ENCODE measurements at regions not wholly inside any gene's neighbourhood (a gene's known extent, or its start where the extent isn't known, plus 50 kb on each side); places are given as distances from the start of the nearest gene placed in this dataset.
"Not testable (repeated sequence)": the region's sequence is repeated elsewhere in the genome, so short reads cannot be mapped to it uniquely, and the experiment has no call there.

DNA sequence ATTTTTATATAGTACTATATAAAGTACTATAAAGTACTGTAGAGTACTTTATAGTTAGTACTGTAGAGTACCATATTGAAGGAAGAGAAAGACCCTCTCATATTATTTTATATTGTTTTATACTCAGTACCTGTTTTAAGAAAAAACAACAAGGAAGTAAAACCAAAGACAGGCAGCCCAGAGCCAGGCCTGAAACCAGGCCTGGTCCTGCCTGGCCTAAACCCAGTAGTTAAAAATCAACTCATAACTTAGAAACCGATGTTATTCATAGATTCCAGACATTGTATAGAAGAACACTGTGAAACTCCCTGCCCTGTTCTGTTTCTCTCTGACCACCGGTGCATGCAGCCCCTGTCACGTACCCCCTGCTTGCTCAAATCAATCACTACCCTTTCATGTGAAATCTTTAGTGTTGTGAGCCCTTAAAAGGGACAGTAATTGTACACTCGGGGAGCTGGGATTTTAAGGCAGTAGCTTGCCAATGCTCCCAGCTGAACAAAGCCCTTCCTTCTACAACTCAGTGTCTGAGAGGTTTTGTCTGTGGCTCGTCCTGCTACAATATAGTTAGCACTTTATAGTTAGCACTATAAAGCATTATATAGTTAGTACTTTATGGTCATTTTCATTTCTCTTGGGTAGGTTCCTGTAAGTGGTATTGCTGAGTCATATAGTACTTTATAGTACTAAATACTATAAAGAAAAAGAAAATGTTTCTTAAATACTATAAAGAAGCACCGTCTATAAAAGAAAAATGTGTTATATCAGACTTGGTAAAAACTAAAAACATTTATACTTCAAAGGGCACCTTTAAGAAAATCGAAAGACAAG is 940.6 kb upstream of the ACO1 start:
- DNase-seq (ENCODE audit: low spot score); H3K4me3 Mint-ChIP-seq; intact Hi-C loops (cut with micrococcal nuclease); H3K27ac Mint-ChIP-seq; H3K36me3 Mint-ChIP-seq (ENCODE audit: low read depth); H3K9me3 Mint-ChIP-seq; H3K4me1 Mint-ChIP-seq (ENCODE audit: low read depth); H3K27me3 Mint-ChIP-seq (ENCODE audit: insufficient read depth): not testable (repeated sequence)

- no peak for DNase-seq (ENCODE audit: low spot score)
- no peaks in the 10 kb centered on the region for H3K4me1 Mint-ChIP-seq (ENCODE audit: low read depth)
- no peaks in the 10 kb centered on the region for H3K9me3 Mint-ChIP-seq
- intact Hi-C loops (cut with micrococcal nuclease): no loop called here
- no peaks in the 10 kb centered on the region for H3K36me3 Mint-ChIP-seq (ENCODE audit: low read depth)
- no peak overlapping the region for H3K27ac Mint-ChIP-seq
- no peaks in the 10 kb centered on the region for H3K27me3 Mint-ChIP-seq (ENCODE audit: insufficient read depth)
- H3K4me3 Mint-ChIP-seq: no peak overlapping the region
Measured at GRCh38 chr9:31445357-31445756, 939.1 kb upstream of the ACO1 start.

DNA sequence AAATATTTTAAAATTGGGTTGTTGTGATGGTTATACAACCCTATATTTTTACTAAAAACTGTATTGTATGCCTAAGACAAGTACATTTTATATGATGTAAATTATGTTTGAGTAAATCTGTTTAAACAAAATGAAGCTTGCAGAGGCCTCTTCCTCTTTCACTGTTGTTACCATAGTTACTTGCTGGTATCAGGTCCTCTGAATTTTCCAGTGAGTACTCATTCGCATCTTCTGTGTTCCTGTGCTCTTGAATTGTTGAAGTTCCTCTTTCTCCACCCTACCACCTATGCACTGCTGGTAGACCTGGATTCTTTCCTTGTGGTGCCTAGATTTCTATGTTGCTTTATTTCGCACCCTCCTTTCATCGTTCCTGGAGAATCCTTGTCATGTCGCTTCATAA is 938.5 kb upstream of the ACO1 start:
- no peak for DNase-seq (ENCODE audit: low spot score)
- Mint-ChIP-seq H3K9me3 (no peaks in the 10 kb centered on the region), H3K36me3 (ENCODE audit: low read depth) (no peaks in the 10 kb centered on the region), H3K27me3 (ENCODE audit: insufficient read depth) (no peaks in the 10 kb centered on the region), H3K4me1 (ENCODE audit: low read depth) (no peaks in the 10 kb centered on the region), H3K4me3 (no peak overlapping the region), H3K27ac (no peak overlapping the region)
- intact Hi-C loops (cut with micrococcal nuclease): no loop called here

DNA sequence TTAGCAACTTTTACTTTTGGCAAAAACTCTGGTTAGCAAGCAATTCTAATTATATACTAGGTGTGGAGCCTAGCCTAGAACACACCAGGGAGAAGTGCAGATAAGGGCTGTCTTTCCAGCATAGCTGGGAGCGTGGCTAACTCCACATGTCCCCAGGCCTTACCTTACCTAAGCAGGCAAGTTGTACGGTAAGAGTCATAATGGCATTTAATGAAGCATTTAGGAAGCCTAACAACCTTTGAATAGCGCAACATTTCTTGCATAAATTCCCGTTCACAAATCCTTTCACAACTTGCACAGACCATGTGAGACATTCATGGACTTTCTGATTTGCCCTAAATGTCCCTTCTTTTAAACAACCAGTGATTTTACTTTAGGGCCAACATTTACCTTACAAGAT is 917.4 kb upstream of the ACO1 start:
- Mint-ChIP-seq H3K27me3 (ENCODE audit: insufficient read depth) (no peaks in the 10 kb centered on the region), H3K27ac (no peak overlapping the region), H3K9me3 (peaks cover 8% of the 10 kb centered on the region), H3K4me1 (ENCODE audit: low read depth) (no peaks in the 10 kb centered on the region), H3K4me3 (no peak overlapping the region), H3K36me3 (ENCODE audit: low read depth) (no peaks in the 10 kb centered on the region)
- DNase-seq (ENCODE audit: low spot score): no peak
- intact Hi-C loops (cut with micrococcal nuclease): no loop called here

DNA sequence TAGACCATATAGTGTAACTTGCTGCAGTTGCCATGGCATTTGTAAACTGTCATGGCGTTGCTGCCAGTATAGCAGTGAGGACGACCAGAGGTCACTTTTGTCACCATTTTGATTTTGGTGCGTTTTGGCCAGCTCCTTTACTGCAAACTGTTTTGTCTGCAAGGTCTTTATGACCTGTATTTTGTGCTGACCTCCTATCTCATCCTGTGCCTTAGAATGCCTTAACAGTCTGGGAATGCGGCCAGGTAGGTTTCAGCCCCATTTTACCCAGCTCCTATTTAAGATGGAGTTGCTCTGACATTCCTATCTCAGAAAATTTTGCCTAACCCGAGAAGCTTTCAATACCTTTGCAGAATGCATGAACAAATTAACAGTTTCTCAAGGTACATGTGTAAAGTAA is 914.4 kb upstream of the ACO1 start:
- H3K27me3 Mint-ChIP-seq (ENCODE audit: insufficient read depth): no peaks in the 10 kb centered on the region
- intact Hi-C loops (cut with micrococcal nuclease): no loop called here
- no peak overlapping the region for H3K27ac Mint-ChIP-seq
- H3K4me3 Mint-ChIP-seq: no peak overlapping the region
- no peaks in the 10 kb centered on the region for H3K36me3 Mint-ChIP-seq (ENCODE audit: low read depth)
- H3K9me3 Mint-ChIP-seq: no peaks in the 10 kb centered on the region
- no peaks in the 10 kb centered on the region for H3K4me1 Mint-ChIP-seq (ENCODE audit: low read depth)
- DNase-seq (ENCODE audit: low spot score): no peak

GRCh38 chr9:31471010-31471409 is 913.4 kb upstream of the ACO1 start:
- no peak overlapping the region for H3K4me3 Mint-ChIP-seq
- H3K27me3 Mint-ChIP-seq (ENCODE audit: insufficient read depth): no peaks in the 10 kb centered on the region
- intact Hi-C loops (cut with micrococcal nuclease): no loop called here
- no peaks in the 10 kb centered on the region for H3K4me1 Mint-ChIP-seq (ENCODE audit: low read depth)
- DNase-seq (ENCODE audit: low spot score): no peak
- no peak overlapping the region for H3K27ac Mint-ChIP-seq
- H3K36me3 Mint-ChIP-seq (ENCODE audit: low read depth): no peaks in the 10 kb centered on the region
- H3K9me3 Mint-ChIP-seq: no peaks in the 10 kb centered on the region

- intact Hi-C loops (cut with micrococcal nuclease): no loop called here
- no peaks in the 10 kb centered on the region for H3K27me3 Mint-ChIP-seq (ENCODE audit: insufficient read depth)
Measured at GRCh38 chr9:31486630-31487029, 897.8 kb upstream of the ACO1 start.

DNA sequence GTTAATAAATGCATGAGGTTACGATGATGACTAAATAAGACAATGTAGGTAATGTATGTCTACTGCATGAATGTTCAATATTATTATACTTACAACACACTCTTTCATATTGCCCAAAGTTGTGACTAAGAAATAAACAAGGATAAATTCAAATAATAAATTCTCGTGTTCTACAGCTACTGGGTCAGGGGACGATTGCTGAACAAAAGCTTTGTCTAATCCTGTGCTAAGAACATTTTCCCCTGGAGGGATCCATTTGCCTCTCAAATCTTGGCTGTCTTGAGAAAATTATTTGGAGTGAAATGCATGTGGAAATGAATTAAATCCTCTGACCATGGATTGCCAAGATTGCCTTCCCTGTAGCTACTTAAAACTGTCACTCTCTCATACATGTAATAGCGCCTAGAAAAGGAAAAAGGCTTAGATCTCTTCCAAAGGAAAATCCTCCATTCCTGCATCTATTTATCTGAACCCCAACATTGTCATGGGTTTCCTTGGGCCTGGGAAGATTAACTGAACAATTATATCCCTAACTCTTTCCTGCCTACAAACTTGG is 893.8 kb upstream of the ACO1 start:
- no peak for DNase-seq (ENCODE audit: low spot score)
- no peaks in the 10 kb centered on the region for H3K36me3 Mint-ChIP-seq (ENCODE audit: low read depth)
- H3K9me3 Mint-ChIP-seq: no peaks in the 10 kb centered on the region
- H3K4me1 Mint-ChIP-seq (ENCODE audit: low read depth): no peaks in the 10 kb centered on the region
- intact Hi-C loops (cut with micrococcal nuclease): no loop called here
- no peak overlapping the region for H3K27ac Mint-ChIP-seq
- H3K4me3 Mint-ChIP-seq: no peak overlapping the region
- no peaks in the 10 kb centered on the region for H3K27me3 Mint-ChIP-seq (ENCODE audit: insufficient read depth)

More at GRCh38 chr9:31486630-31487029, 897.8 kb upstream of the ACO1 start:
- DNase-seq (ENCODE audit: low spot score): no peak
- no peak overlapping the region for H3K27ac Mint-ChIP-seq
- no peaks in the 10 kb centered on the region for H3K4me1 Mint-ChIP-seq (ENCODE audit: low read depth)
- no peak overlapping the region for H3K4me3 Mint-ChIP-seq
- H3K36me3 Mint-ChIP-seq (ENCODE audit: low read depth): no peaks in the 10 kb centered on the region
- H3K9me3 Mint-ChIP-seq: no peaks in the 10 kb centered on the region

- Mint-ChIP-seq H3K27me3 (ENCODE audit: insufficient read depth) (no peaks in the 10 kb centered on the region), H3K4me3 (no peak overlapping the region), H3K4me1 (ENCODE audit: low read depth) (no peaks in the 10 kb centered on the region), H3K9me3 (peaks cover 7% of the 10 kb centered on the region), H3K36me3 (ENCODE audit: low read depth) (no peaks in the 10 kb centered on the region), H3K27ac (no peak overlapping the region)
- DNase-seq (ENCODE audit: low spot score): no peak
- intact Hi-C loops (cut with micrococcal nuclease): no loop called here
Measured at GRCh38 chr9:31492229-31492628, 892.2 kb upstream of the ACO1 start.

- H3K4me1 Mint-ChIP-seq (ENCODE audit: low read depth): no peaks in the 10 kb centered on the region
- peaks cover 11% of the 10 kb centered on the region for H3K9me3 Mint-ChIP-seq
- no peak overlapping the region for H3K27ac Mint-ChIP-seq
- no peak for DNase-seq (ENCODE audit: low spot score)
- H3K27me3 Mint-ChIP-seq (ENCODE audit: insufficient read depth): no peaks in the 10 kb centered on the region
- no peaks in the 10 kb centered on the region for H3K36me3 Mint-ChIP-seq (ENCODE audit: low read depth)
- H3K4me3 Mint-ChIP-seq: no peak overlapping the region
- intact Hi-C loops (cut with micrococcal nuclease): no loop called here
Measured at GRCh38 chr9:31500422-31500821, 884.0 kb upstream of the ACO1 start.

DNA sequence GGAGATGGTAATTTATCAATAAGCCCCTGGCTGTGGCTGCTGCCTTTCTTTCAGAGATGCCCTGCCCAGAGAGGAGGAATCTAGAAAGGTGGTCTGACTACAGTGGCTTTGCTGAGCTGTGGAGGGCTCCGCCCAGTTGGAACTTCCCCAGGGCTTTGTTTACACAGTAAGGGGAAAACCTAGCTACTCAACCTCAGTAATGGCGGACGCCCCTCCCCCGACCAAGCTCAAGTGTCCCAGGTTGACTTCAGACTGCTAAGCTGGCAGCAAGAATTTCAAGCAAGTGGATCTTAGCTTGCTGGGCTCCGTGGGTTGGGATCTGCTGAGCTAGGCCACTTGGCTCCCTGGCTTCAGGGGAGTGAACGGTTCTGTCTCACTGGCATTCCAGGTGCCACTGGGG is 865.4 kb upstream of the ACO1 start:
- peaks cover 6% of the 10 kb centered on the region for H3K4me1 Mint-ChIP-seq (ENCODE audit: low read depth)
- no peak overlapping the region for H3K27ac Mint-ChIP-seq
- intact Hi-C loops (cut with micrococcal nuclease): no loop called here
- no peak overlapping the region for H3K4me3 Mint-ChIP-seq
- DNase-seq (ENCODE audit: low spot score): peak; percentile 7
- peaks cover 3% of the 10 kb centered on the region for H3K36me3 Mint-ChIP-seq (ENCODE audit: low read depth)
- H3K9me3 Mint-ChIP-seq: peaks cover 27% of the 10 kb centered on the region
- H3K27me3 Mint-ChIP-seq (ENCODE audit: insufficient read depth): no peaks in the 10 kb centered on the region

- Mint-ChIP-seq H3K36me3 (ENCODE audit: low read depth) (peaks cover 3% of the 10 kb centered on the region), H3K4me3 (no peak overlapping the region), H3K27ac (no peak overlapping the region), H3K27me3 (ENCODE audit: insufficient read depth) (no peaks in the 10 kb centered on the region), H3K4me1 (ENCODE audit: low read depth) (peaks cover 6% of the 10 kb centered on the region), H3K9me3 (peaks cover 27% of the 10 kb centered on the region)
- intact Hi-C loops (cut with micrococcal nuclease): no loop called here
- DNase-seq (ENCODE audit: low spot score): no peak
Measured at GRCh38 chr9:31519424-31519823, 865.0 kb upstream of the ACO1 start.

- H3K4me3 Mint-ChIP-seq: no peak overlapping the region
Measured at GRCh38 chr9:31519826-31520225, 864.6 kb upstream of the ACO1 start.

More at GRCh38 chr9:31519826-31520225, 864.6 kb upstream of the ACO1 start:
- Mint-ChIP-seq H3K36me3 (ENCODE audit: low read depth) (peaks cover 3% of the 10 kb centered on the region), H3K9me3 (peaks cover 27% of the 10 kb centered on the region), H3K27ac (no peak overlapping the region), H3K4me1 (ENCODE audit: low read depth) (peaks cover 6% of the 10 kb centered on the region), H3K27me3 (ENCODE audit: insufficient read depth) (no peaks in the 10 kb centered on the region)
- intact Hi-C loops (cut with micrococcal nuclease): no loop called here
- DNase-seq (ENCODE audit: low spot score): no peak
